HL-60 (cell line): ENCODE measurements at regions not wholly inside any gene's neighbourhood (a gene's known extent, or its start where the extent isn't known, plus 50 kb on each side); places are given as distances from the start of the nearest gene placed in this dataset.

ENCODE experiments used
- DNase-seq, 2 experiments: peaks; one replicate each; pipeline ENCODE4 v3.0.0-alpha.2; 2010 to 2020; ENCODE audit warnings: low read depth in 1 of 2, low spot score in 1 of 2
- H3K27ac ChIP-seq: fragments of 250-450 bp; sonication (Bioruptor Pico); replicated peaks from 2 replicates; pipeline ENCODE4 v1.5.1; 2020; ENCODE audit warnings: mild to moderate bottlenecking, moderate library complexity
- H3K27me3 ChIP-seq: fragments of 250-450 bp; sonication (Bioruptor Pico); 2 replicates; pipeline ENCODE4 v1.5.1; 2021; ENCODE audit warnings: mild to moderate bottlenecking, moderate library complexity; ENCODE audit not compliant: insufficient read depth, poor library complexity, severe bottlenecking
- H3K4me3 ChIP-seq: replicated peaks from 2 replicates; pipeline ENCODE4 v1.5.1; 2011; ENCODE audit warnings: mild to moderate bottlenecking, control low read depth, low read length; ENCODE audit not compliant: insufficient read depth
- GABPA ChIP-seq: IDR thresholded peaks from 2 replicates; pipeline ENCODE4 v1.6.1; 2012; ENCODE audit warnings: low read depth
- POLR2AphosphoS5 ChIP-seq: IDR thresholded peaks from 2 replicates; pipeline ENCODE4 v1.6.1; 2012; ENCODE audit warnings: low read depth
- SPI1 ChIP-seq: IDR thresholded peaks from 2 replicates; pipeline ENCODE4 v1.6.1; 2012; ENCODE audit warnings: low read depth, mild to moderate bottlenecking, borderline replicate concordance
- TF ChIP-seq, protein P1 (sequence below): IDR thresholded peaks from 2 replicates; pipeline ENCODE4 v1.6.1; 2012; ENCODE audit warnings: low read depth; ENCODE audit not compliant: insufficient replicate concordance
- TF ChIP-seq, protein P2 (sequence below): IDR thresholded peaks from one replicate; pipeline ENCODE4 v1.5.1; 2011; ENCODE audit warnings: low read length, control low read depth, inconsistent platforms; ENCODE audit not compliant: insufficient read depth

DNA sequence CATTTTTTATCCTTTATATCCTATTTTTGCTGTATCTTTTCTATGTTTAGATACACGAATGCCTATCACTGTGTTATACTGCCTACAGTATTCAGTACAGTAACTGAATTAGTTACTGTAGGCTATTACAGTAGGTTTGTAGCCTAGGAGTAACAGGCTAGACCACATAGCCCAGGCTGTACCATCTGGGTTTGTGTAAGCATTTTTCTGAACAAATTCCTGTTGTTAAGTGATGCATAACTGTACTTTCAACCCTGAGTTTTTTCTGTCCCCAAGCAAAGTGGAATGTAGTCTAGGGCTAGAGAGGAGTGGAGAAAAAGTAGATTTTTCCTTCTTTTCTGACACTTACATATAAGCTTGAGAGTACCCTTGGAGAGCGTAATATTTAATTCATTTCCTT lies 282.1 kb downstream of the HS3ST3B1 start:
- Histone ChIP-seq H3K27ac (no peak overlapping the region), H3K27me3 (no peaks in the 10 kb centered on the region), H3K4me3 (no peak overlapping the region)
- no peak for TF ChIP-seq GABPA
- TF ChIP-seq, protein P1, sequence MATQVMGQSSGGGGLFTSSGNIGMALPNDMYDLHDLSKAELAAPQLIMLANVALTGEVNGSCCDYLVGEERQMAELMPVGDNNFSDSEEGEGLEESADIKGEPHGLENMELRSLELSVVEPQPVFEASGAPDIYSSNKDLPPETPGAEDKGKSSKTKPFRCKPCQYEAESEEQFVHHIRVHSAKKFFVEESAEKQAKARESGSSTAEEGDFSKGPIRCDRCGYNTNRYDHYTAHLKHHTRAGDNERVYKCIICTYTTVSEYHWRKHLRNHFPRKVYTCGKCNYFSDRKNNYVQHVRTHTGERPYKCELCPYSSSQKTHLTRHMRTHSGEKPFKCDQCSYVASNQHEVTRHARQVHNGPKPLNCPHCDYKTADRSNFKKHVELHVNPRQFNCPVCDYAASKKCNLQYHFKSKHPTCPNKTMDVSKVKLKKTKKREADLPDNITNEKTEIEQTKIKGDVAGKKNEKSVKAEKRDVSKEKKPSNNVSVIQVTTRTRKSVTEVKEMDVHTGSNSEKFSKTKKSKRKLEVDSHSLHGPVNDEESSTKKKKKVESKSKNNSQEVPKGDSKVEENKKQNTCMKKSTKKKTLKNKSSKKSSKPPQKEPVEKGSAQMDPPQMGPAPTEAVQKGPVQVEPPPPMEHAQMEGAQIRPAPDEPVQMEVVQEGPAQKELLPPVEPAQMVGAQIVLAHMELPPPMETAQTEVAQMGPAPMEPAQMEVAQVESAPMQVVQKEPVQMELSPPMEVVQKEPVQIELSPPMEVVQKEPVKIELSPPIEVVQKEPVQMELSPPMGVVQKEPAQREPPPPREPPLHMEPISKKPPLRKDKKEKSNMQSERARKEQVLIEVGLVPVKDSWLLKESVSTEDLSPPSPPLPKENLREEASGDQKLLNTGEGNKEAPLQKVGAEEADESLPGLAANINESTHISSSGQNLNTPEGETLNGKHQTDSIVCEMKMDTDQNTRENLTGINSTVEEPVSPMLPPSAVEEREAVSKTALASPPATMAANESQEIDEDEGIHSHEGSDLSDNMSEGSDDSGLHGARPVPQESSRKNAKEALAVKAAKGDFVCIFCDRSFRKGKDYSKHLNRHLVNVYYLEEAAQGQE = no peak
- TF ChIP-seq, protein P2, sequence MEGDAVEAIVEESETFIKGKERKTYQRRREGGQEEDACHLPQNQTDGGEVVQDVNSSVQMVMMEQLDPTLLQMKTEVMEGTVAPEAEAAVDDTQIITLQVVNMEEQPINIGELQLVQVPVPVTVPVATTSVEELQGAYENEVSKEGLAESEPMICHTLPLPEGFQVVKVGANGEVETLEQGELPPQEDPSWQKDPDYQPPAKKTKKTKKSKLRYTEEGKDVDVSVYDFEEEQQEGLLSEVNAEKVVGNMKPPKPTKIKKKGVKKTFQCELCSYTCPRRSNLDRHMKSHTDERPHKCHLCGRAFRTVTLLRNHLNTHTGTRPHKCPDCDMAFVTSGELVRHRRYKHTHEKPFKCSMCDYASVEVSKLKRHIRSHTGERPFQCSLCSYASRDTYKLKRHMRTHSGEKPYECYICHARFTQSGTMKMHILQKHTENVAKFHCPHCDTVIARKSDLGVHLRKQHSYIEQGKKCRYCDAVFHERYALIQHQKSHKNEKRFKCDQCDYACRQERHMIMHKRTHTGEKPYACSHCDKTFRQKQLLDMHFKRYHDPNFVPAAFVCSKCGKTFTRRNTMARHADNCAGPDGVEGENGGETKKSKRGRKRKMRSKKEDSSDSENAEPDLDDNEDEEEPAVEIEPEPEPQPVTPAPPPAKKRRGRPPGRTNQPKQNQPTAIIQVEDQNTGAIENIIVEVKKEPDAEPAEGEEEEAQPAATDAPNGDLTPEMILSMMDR = no peak
- TF ChIP-seq POLR2AphosphoS5 = no peak
- TF ChIP-seq SPI1 = no peak
- no peak for DNase-seq

DNA sequence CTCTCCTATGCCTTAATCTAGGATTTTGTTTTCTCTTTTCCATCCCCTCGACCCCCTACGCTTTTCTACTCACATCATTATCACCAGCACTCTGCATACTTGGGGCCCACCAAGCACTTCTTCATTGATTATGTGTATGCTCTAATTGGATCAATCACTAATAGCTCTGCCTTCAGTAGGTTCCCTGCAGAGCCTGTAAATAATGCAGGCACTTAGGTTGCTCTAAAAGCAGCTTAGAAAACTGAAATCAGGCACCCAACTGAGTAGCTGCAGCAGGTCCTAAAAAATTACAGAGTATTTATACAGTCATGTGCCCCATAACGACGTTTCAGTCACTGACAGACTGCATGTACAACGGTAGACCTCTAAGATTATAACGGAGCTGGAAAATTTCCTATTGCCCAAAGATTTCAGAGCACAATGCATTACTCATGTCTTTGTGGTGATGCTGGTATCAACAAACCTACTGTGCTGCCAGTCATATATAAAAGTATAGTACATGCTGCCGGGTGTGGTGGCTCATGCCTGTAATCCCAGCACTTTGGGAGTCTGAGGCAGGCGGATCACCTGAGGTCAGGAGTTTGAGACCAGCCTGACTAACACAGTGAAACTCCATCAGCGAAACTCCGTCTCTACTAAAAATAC lies 280.4 kb downstream of the HS3ST3B1 start:
- no peak for DNase-seq
- TF ChIP-seq GABPA = no peak
- TF ChIP-seq SPI1 = no peak
- TF ChIP-seq, protein P1 = no peak
- no peak for TF ChIP-seq POLR2AphosphoS5
- TF ChIP-seq, protein P2 = no peak
- H3K27me3 ChIP-seq = no peaks in the 10 kb centered on the region
- H3K27ac ChIP-seq = no peak overlapping the region
- no peak overlapping the region for H3K4me3 ChIP-seq

DNA sequence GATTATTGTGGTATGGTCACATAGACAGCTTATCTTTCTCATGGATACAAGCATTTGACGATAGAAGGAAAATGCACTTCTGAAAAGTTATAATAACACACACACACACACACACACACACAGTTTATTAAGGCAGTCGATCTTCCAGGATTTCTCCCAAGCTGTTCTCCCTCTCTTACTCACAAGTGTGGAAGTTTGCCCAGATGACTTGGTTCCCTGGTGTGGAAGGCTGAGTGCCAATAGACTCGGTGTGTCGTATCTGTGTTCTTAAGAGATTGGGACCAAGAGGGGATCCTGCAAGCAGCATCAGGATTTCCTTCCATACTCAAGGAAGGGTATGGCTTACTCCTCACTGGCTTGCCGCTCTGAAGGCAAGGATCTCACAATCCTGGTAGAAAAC lies 279.6 kb downstream of the HS3ST3B1 start:
- TF ChIP-seq POLR2AphosphoS5 = no peak
- TF ChIP-seq, protein P2 = no peak
- no peak for TF ChIP-seq SPI1
- TF ChIP-seq GABPA = no peak
- TF ChIP-seq, protein P1 = no peak
- no peak overlapping the region for H3K27ac ChIP-seq
- no peak for DNase-seq
- H3K27me3 ChIP-seq = no peaks in the 10 kb centered on the region
- H3K4me3 ChIP-seq = no peak overlapping the region
